ENCODE measurements at regions not wholly inside any gene's neighbourhood (a gene's known extent, or its start where the extent isn't known, plus 50 kb on each side); places are given as distances from the start of the nearest gene placed in this dataset.

DNA sequence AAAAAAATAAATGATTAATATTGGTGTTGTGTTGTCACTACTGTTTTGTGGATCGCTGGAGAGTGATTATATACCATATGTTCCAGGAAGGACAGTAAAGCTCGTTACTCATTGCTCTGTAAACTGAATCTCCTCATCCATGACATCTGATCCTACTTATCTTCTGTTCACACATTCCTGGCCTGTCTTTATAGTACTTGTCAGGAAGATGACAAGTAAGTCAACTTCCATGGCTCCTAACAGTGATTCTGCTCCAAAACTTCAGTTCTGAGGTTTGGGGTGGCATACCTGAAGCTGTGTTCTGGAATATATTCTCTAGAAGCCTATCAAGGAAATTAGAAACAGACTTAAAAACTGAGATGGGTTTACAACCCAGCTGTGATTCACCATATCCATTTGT is 288.9 kb downstream of the ZBBX start:
- no peak for TF ChIP-seq ARID2 (IDR thresholded peaks at IDR 0.05)
- no peak for TF ChIP-seq YY1 (IDR thresholded peaks at IDR 0.05; ENCODE audit: borderline replicate concordance in 1 of 3, control insufficient read depth in 1 of 3, extremely low read depth in 1 of 3, insufficient read depth in 3 of 3, insufficient read length in 1 of 3, insufficient replicate concordance in 2 of 3, low read depth in 1 of 3, low read length in 2 of 3)
- TF ChIP-seq, protein P1, sequence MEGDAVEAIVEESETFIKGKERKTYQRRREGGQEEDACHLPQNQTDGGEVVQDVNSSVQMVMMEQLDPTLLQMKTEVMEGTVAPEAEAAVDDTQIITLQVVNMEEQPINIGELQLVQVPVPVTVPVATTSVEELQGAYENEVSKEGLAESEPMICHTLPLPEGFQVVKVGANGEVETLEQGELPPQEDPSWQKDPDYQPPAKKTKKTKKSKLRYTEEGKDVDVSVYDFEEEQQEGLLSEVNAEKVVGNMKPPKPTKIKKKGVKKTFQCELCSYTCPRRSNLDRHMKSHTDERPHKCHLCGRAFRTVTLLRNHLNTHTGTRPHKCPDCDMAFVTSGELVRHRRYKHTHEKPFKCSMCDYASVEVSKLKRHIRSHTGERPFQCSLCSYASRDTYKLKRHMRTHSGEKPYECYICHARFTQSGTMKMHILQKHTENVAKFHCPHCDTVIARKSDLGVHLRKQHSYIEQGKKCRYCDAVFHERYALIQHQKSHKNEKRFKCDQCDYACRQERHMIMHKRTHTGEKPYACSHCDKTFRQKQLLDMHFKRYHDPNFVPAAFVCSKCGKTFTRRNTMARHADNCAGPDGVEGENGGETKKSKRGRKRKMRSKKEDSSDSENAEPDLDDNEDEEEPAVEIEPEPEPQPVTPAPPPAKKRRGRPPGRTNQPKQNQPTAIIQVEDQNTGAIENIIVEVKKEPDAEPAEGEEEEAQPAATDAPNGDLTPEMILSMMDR (IDR thresholded peaks at IDR 0.05 in 2 of 3, conservative IDR thresholded peaks at IDR 0.05 in 1 of 3; ENCODE audit: insufficient read depth in 2 of 3, low read depth in 1 of 3, low read length in 3 of 3) = no peak
- no peak for TF ChIP-seq TRIM24 (IDR thresholded peaks at IDR 0.05)
- no peak for TF ChIP-seq ILK (tag; IDR thresholded peaks at IDR 0.05; ENCODE audit: borderline replicate concordance, low read depth)

Data from K562 (cell line).